SK-N-SH (cell line): ENCODE measurements at regions not wholly inside any gene's neighbourhood (a gene's known extent, or its start where the extent isn't known, plus 50 kb on each side); places are given as distances from the start of the nearest gene placed in this dataset.

ENCODE experiments used
- CTCF ChIA-PET: fragments of 300-600, 350-600 bp; formaldehyde crosslinking; extraction: SDS; loops from one replicate; lab custom pipeline; 2021; lab: Yijun Ruan, JAX
- POLR2A ChIA-PET: fragments of 350-600 bp; sonication (Branson Sonifier 250); formaldehyde crosslinking; extraction: SDS; loops from one replicate; lab custom pipeline; 2020; ENCODE audit warnings: antibody characterized with exemption, inconsistent platforms; lab: Yijun Ruan, JAX
- DNase-seq: peaks from one replicate; pipeline ENCODE4 v3.0.0; 2012
- H2AFZ ChIP-seq: fragments of 200-600 bp; sonication (generic); 2 replicates; pipeline ENCODE4 v1.8.1; 2016; ENCODE audit warnings: antibody characterized with exemption, mild to moderate bottlenecking, low read depth
- H3F3A ChIP-seq: fragments of 200-600 bp; sonication (generic); replicated peaks from 2 replicates; pipeline ENCODE3; 2016; ENCODE audit warnings: antibody characterized with exemption, mild to moderate bottlenecking; ENCODE audit not compliant: insufficient read depth
- H3K27ac ChIP-seq, 2 experiments: fragments of 200-500 bp in 1 of 2; fragments of 200-600 bp in 1 of 2; sonication (Bioruptor generic) in 1 of 2; sonication (generic), shearing (Covaris generic) in 1 of 2; 2 replicates each; pipeline versions ENCODE4 v1.5.1 to v1.6.1; 2014 to 2016; ENCODE audit warnings: low read depth in 2 of 2, inconsistent platforms in 1 of 2, low read length in 1 of 2, mild to moderate bottlenecking in 1 of 2, mixed read lengths in 1 of 2
- H3K27me3 ChIP-seq: fragments of 200-600 bp; sonication (generic), shearing (Covaris generic); 2 replicates; pipeline ENCODE4 v1.6.1; 2016; ENCODE audit warnings: mixed run types; ENCODE audit not compliant: insufficient read depth
- H3K36me3 ChIP-seq, 2 experiments: fragments of 200-500 bp in 1 of 2; fragments of 200-600 bp in 1 of 2; sonication (Bioruptor generic) in 1 of 2; sonication (generic) in 1 of 2; replicated peaks in 1 of 2; 2 replicates each; pipeline versions ENCODE3 to v1.5.1; 2014 to 2016; ENCODE audit warnings: low read length in 1 of 2, mild to moderate bottlenecking in 1 of 2; ENCODE audit not compliant: insufficient read depth in 2 of 2, control insufficient read depth in 1 of 2
- H3K4me1 ChIP-seq, 2 experiments: fragments of 200-500 bp in 1 of 2; fragments of 200-600 bp in 1 of 2; sonication (Bioruptor generic) in 1 of 2; sonication (generic), shearing (Covaris generic) in 1 of 2; 2 replicates each; pipeline versions ENCODE4 v1.5.1 to v1.6.1; 2014 to 2016; ENCODE audit warnings: low read depth in 1 of 2, low read length in 1 of 2, mixed run types in 1 of 2; ENCODE audit not compliant: insufficient read depth in 2 of 2, control insufficient read depth in 1 of 2
- H3K4me2 ChIP-seq: fragments of 200-600 bp; sonication (generic), shearing (Covaris generic); 2 replicates; pipeline ENCODE4 v1.6.1; 2017; ENCODE audit warnings: mixed run types
- H3K4me3 ChIP-seq, 2 experiments: fragments of 200-500 bp in 1 of 2; fragments of 200-600 bp in 1 of 2; sonication (Bioruptor generic) in 1 of 2; sonication (generic), shearing (Covaris generic) in 1 of 2; 2 replicates each; pipeline versions ENCODE4 v1.5.1 to v1.8.1; 2014 to 2016; ENCODE audit warnings: low read depth in 2 of 2, inconsistent platforms in 1 of 2, low read length in 1 of 2, mild to moderate bottlenecking in 1 of 2, mixed read lengths in 1 of 2, moderate library complexity in 1 of 2
- H3K79me2 ChIP-seq: fragments of 200-600 bp; sonication (generic); 2 replicates; pipeline ENCODE4 v1.8.1; 2017; ENCODE audit warnings: mild to moderate bottlenecking; ENCODE audit not compliant: insufficient read depth
- H3K9ac ChIP-seq: fragments of 200-600 bp; sonication (generic); 2 replicates; pipeline ENCODE4 v1.6.1; 2017; ENCODE audit warnings: mixed run types
- H3K9me2 ChIP-seq: fragments of 200-600 bp; sonication (generic); 2 replicates; pipeline ENCODE4 v1.6.1; 2017; ENCODE audit warnings: mixed run types
- H3K9me3 ChIP-seq: fragments of 200-600 bp; sonication (generic); 2 replicates; pipeline ENCODE4 v1.6.1; 2017; ENCODE audit warnings: mixed run types, mild to moderate bottlenecking, moderate library complexity
- H4K20me1 ChIP-seq: fragments of 200-600 bp; sonication (generic); 2 replicates; pipeline ENCODE4 v1.6.1; 2017; ENCODE audit warnings: mild to moderate bottlenecking, mixed run types; ENCODE audit not compliant: insufficient read depth
- CHD2 ChIP-seq: fragments of 150-350 bp; IDR thresholded peaks from 2 replicates; pipeline ENCODE4 v1.6.1; 2018; ENCODE audit warnings: low read length; ENCODE audit not compliant: partially characterized antibody
- EZH2phosphoT487 ChIP-seq: fragments of 200-600 bp; sonication (generic); IDR thresholded peaks from 2 replicates; pipeline ENCODE4 v1.6.1; 2017; ENCODE audit warnings: low read depth, mixed run types, mild to moderate bottlenecking, antibody characterized with exemption, moderate library complexity, borderline replicate concordance
- FOXM1 ChIP-seq: IDR thresholded peaks from 2 replicates; pipeline ENCODE4 v1.4.0; 2012; ENCODE audit warnings: low read depth, mild to moderate bottlenecking
- JUND ChIP-seq: IDR thresholded peaks from 2 replicates; pipeline ENCODE4 v1.4.0; 2012
- MEF2A ChIP-seq: IDR thresholded peaks from 2 replicates; pipeline ENCODE4 v1.4.0; 2012; ENCODE audit warnings: low read depth, borderline replicate concordance
- NFIC ChIP-seq: IDR thresholded peaks from 2 replicates; pipeline ENCODE4 v1.4.0; 2012; ENCODE audit warnings: borderline replicate concordance
- NRF1 ChIP-seq: IDR thresholded peaks from 2 replicates; pipeline ENCODE4 v1.6.1; 2012; ENCODE audit warnings: low read depth, mild to moderate bottlenecking, low read length
- POLR2AphosphoS5 ChIP-seq: IDR thresholded peaks from 2 replicates; pipeline ENCODE4 v1.6.1; 2012; ENCODE audit warnings: low read depth, low read length
- SMC3 ChIP-seq: IDR thresholded peaks from 2 replicates; pipeline ENCODE4 v1.6.1; 2012; ENCODE audit warnings: low read depth, low read length, improper control_type of control experiment
- TCF12 ChIP-seq: IDR thresholded peaks from 2 replicates; pipeline ENCODE4 v1.4.0; 2012
- TF ChIP-seq, protein P1 (sequence below): IDR thresholded peaks from 2 replicates; pipeline ENCODE4 v1.4.0; 2012; ENCODE audit warnings: low read depth
- TF ChIP-seq, protein P2 (sequence below): IDR thresholded peaks from 2 replicates; pipeline ENCODE4 v1.4.0; 2012; ENCODE audit warnings: low read depth, borderline replicate concordance

DNA sequence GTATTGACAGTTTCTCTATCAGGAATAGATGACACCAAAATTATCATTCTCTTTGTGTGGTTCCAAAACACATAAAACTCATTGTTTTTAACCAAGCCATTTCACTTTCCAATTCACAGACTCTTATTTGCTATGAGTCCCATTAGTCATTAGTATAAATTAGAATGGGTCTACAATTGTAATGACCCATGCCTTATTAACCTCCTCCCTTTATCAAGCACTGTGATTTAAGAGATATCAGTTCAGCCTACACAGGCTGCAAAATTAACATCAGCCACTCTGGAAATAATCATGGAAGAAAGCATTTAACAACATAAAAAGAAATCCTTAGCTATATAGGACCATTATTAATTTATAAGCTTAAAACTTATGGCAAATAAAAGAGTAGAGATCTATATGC lies 440.6 kb downstream of the GBE1 start (continued):
- TF ChIP-seq, protein P1, sequence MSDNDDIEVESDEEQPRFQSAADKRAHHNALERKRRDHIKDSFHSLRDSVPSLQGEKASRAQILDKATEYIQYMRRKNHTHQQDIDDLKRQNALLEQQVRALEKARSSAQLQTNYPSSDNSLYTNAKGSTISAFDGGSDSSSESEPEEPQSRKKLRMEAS, result no peak
- TF ChIP-seq SMC3, result no peak
- TF ChIP-seq, all 33 proteins: peak for 0

DNA sequence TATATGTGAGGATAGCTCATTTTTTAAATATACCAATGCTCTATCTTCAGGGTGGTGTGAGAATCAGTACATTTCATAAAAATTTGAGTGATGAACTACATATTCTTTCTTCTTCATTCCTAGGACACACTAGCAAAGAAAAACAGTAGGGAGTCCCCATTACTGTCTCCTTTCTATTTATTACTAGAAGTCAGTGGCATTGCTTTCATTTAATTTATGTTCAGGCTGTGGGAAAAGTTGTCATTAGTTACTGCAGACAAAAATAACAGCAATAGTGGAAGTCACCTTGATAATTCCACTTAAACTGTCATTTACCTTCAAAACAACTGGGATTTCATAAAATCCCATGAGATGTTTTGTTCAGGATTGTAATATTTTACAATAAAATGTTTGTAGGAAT lies 446.4 kb downstream of the GBE1 start:
- H3K4me3 ChIP-seq, result no peak overlapping the region
- no peaks in the 10 kb centered on the region for H4K20me1 ChIP-seq
- H3K4me2 ChIP-seq, result no peak overlapping the region
- no peaks in the 10 kb centered on the region for H3K27me3 ChIP-seq
- H3K9ac ChIP-seq, result no peak overlapping the region
- H3F3A ChIP-seq, result no peaks in the 10 kb centered on the region
- TF ChIP-seq MEF2A (no peak), TCF12 (no peak), EZH2phosphoT487 (no peak), CHD2 (no peak), NFIC (no peak), JUND (no peak), POLR2AphosphoS5 (no peak)
- TF ChIP-seq, protein P1, result no peak
- TF ChIP-seq, protein P2, sequence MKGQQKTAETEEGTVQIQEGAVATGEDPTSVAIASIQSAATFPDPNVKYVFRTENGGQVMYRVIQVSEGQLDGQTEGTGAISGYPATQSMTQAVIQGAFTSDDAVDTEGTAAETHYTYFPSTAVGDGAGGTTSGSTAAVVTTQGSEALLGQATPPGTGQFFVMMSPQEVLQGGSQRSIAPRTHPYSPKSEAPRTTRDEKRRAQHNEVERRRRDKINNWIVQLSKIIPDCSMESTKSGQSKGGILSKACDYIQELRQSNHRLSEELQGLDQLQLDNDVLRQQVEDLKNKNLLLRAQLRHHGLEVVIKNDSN, result no peak
- H3K36me3 ChIP-seq, result no peaks in the 10 kb centered on the region
- H3K9me2 ChIP-seq, result no peaks in the 10 kb centered on the region
- no peaks in the 10 kb centered on the region for H3K9me3 ChIP-seq
- H3K4me1 ChIP-seq, result no peaks in the 10 kb centered on the region
- H3K79me2 ChIP-seq, result no peaks in the 10 kb centered on the region
- no peak overlapping the region for H3K27ac ChIP-seq
- H2AFZ ChIP-seq, result no peak overlapping the region
- DNase-seq, result no peak
- CTCF ChIA-PET, result interaction anchor here (1.2 to 4.3 kb wide), 2 partner anchors 14 to 24 kb away, joined by 5 to 27 read pairs; no protein-coding TSS in a partner anchor
- POLR2A ChIA-PET, result no interaction called here

DNA sequence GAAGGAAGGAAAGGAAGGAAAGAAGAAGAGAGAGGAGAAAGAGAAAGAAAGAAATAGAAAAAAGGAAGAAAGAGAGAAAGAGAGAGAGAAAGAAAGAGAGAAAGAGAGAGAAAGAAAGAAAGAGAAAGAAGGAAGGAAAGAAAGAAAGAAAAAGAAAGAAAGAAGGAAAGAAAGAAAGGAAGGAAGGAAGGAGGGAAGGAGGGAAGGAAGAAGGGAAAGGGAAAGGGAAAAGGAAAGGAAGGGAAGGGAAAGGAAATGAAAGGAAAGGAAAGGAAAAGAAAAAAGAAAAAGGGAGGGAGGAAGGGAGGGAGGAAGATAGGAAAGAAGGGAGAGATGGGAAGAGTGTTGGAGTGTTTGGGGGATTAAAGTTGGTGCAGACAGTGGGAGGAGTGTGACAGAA lies 450.1 kb downstream of the GBE1 start:
- Histone ChIP-seq H3K27me3 (no peaks in the 10 kb centered on the region), H2AFZ (no peak overlapping the region), H3K4me1 (peaks cover 0 to 13% of the 10 kb centered on the region in 2 experiments; a peak in 1 of 4 replicates), H3K4me3 (no peak overlapping the region), H3K4me2 (no peak overlapping the region), H3K9me3 (no peaks in the 10 kb centered on the region), H3K9me2 (no peaks in the 10 kb centered on the region), H3F3A (no peaks in the 10 kb centered on the region), H3K79me2 (no peaks in the 10 kb centered on the region), H4K20me1 (no peaks in the 10 kb centered on the region), H3K36me3 (no peaks in the 10 kb centered on the region), H3K9ac (no peak overlapping the region), H3K27ac (no peak overlapping the region)
- ChIA-PET POLR2A (no interaction called here), CTCF (no interaction called here)
- TF ChIP-seq NFIC (no peak), FOXM1 (no peak), NRF1 (no peak)
- no peak for DNase-seq
